ENCODE measurements at regions not wholly inside any gene's neighbourhood (a gene's known extent, or its start where the extent isn't known, plus 50 kb on each side); places are given as distances from the start of the nearest gene placed in this dataset.

DNA sequence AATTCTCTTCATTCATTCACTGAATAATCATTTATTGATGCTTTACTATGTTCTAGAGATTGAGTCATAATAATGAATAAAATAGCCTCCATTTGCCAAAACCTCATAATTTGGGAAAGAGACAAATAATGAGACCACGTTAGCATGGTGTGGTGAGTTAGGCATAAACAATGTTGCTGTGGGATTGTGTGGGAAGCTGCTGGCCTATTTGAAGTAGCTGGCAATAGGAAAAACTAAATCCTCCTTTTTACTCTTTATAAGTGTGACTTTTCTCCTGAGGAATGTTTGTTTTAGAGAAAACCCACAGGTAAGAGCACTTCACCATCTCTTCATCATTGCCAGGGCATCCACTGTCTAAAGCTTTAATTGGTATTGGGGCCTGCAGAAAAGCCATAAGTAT, 95.3 kb downstream of the AREG start:
- intact Hi-C loops (cut with DNase I), result no loop called here
- peaks cover 2% of the 10 kb centered on the region for H3K4me1 ChIP-seq (ENCODE audit: insufficient read depth)
- DNase-seq, result no peak
- TF ChIP-seq EP300 (IDR thresholded peaks at IDR 0.05), result no peak
- TF ChIP-seq, protein P1, sequence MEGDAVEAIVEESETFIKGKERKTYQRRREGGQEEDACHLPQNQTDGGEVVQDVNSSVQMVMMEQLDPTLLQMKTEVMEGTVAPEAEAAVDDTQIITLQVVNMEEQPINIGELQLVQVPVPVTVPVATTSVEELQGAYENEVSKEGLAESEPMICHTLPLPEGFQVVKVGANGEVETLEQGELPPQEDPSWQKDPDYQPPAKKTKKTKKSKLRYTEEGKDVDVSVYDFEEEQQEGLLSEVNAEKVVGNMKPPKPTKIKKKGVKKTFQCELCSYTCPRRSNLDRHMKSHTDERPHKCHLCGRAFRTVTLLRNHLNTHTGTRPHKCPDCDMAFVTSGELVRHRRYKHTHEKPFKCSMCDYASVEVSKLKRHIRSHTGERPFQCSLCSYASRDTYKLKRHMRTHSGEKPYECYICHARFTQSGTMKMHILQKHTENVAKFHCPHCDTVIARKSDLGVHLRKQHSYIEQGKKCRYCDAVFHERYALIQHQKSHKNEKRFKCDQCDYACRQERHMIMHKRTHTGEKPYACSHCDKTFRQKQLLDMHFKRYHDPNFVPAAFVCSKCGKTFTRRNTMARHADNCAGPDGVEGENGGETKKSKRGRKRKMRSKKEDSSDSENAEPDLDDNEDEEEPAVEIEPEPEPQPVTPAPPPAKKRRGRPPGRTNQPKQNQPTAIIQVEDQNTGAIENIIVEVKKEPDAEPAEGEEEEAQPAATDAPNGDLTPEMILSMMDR (IDR thresholded peaks at IDR 0.05), result no peak
- no peak for TF ChIP-seq POLR2A (IDR thresholded peaks at IDR 0.05)
- WGBS, 3 donors, result 20 to 30% (median 24%) methylated on average over 1 of the region's 1 CpG
- H3K27me3 ChIP-seq, result no peaks in the 10 kb centered on the region
- no peak overlapping the region for H3K4me3 ChIP-seq
- H3K36me3 ChIP-seq, result no peaks in the 10 kb centered on the region
- H3K9me3 ChIP-seq, result no peaks in the 10 kb centered on the region
- no peak overlapping the region for H3K27ac ChIP-seq

DNA sequence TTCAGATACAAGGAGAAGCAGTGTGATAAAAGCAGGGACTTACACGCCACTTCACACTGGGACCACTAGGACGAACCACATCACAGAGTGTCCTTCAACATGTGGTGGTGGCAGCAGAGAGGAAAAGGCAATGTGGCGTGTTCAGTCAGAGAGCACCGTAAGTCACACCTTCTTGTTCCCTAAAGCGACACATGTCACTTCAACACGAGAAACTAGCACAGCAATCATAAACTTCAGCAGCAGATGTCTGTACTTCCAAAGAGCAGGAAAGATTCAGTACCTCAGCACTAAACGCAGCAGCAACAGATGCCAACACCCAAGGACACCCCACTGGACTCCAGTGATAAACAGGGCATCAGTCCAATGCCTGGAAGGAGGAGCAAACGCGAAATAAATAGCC, 96.7 kb downstream of the AREG start:
- intact Hi-C loops (cut with DNase I), result no loop called here
- H3K4me1 ChIP-seq (ENCODE audit: insufficient read depth), result peaks cover 2% of the 10 kb centered on the region
- no peaks in the 10 kb centered on the region for H3K27me3 ChIP-seq
- DNase-seq, result no peak
- no peak overlapping the region for H3K4me3 ChIP-seq
- no peaks in the 10 kb centered on the region for H3K36me3 ChIP-seq
- no peak for TF ChIP-seq EP300 (IDR thresholded peaks at IDR 0.05)
- TF ChIP-seq POLR2A (IDR thresholded peaks at IDR 0.05), result no peak
- TF ChIP-seq, protein P1 (IDR thresholded peaks at IDR 0.05), result no peak
- no peak overlapping the region for H3K27ac ChIP-seq
- 48 to 65% (median 56%) methylated on average over 9 of the region's 9 CpGs for WGBS, 3 donors
- H3K9me3 ChIP-seq, result no peaks in the 10 kb centered on the region

DNA sequence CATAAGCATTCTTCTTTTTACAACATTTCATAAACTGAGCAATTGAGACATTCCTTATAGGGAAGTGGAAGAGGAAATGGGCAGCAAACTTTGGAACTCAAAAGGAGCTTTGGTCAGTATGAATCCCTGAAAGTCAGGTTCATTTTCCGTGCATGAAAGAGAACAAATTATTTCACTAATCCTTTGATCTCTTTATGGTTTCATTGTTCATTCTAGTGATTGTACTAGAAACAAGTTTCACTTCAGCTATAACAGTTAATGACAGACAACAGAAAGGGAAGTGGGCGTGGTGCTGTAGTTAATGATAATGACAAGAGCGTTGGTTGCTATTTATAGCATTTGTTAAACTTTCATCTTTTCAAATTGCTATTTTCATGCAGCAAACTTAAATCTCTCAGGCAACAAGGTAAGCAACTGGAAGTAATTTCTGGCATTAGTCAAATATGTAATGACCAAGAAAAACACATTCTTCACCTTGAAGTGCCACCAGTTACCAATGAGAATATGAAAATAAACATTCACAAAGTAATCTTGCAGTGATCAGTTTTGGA, 98.4 kb downstream of the AREG start:
- intact Hi-C loops (cut with DNase I), result no loop called here
- no peaks in the 10 kb centered on the region for H3K36me3 ChIP-seq
- TF ChIP-seq, protein P1 (IDR thresholded peaks at IDR 0.05), result no peak
- TF ChIP-seq EP300 (IDR thresholded peaks at IDR 0.05), result no peak
- no peak for TF ChIP-seq POLR2A (IDR thresholded peaks at IDR 0.05)
- H3K4me3 ChIP-seq, result no peak overlapping the region
- no peak overlapping the region for H3K27ac ChIP-seq
- H3K27me3 ChIP-seq, result no peaks in the 10 kb centered on the region
- no peaks in the 10 kb centered on the region for H3K9me3 ChIP-seq
- 52 to 68% (median 59%) methylated on average over 3 of the region's 3 CpGs for WGBS, 3 donors
- peaks cover 2% of the 10 kb centered on the region for H3K4me1 ChIP-seq (ENCODE audit: insufficient read depth)
- DNase-seq, result no peak

DNA sequence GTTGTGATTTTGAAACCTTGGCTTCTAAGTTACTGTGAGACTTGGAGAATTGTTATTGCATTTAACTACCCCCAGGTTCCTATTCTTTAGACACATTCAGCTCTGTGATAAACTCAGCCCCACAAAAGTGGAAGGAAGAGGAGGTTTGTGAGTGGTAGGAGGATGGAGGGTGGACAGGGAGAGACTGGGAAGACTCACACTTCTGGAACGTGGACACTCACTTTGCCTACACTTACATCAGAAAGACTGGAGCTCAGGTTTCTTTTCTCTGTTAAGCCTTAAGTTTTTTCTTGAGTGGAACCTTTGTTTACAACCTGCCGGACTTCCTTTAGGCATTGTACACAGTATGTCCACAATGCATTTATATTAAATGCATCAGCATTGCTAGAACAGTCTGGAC, 99.0 kb downstream of the AREG start:
- 73 to 74% (median 74%) methylated on average over 2 of the region's 2 CpGs for WGBS, 3 donors

More for the DNA sequence above, 99.0 kb downstream of the AREG start:
- H3K36me3 ChIP-seq, result no peaks in the 10 kb centered on the region
- H3K27me3 ChIP-seq, result no peaks in the 10 kb centered on the region
- H3K4me1 ChIP-seq (ENCODE audit: insufficient read depth), result peaks cover 2% of the 10 kb centered on the region
- no peak overlapping the region for H3K27ac ChIP-seq
- TF ChIP-seq, protein P1 (IDR thresholded peaks at IDR 0.05), result no peak
- TF ChIP-seq EP300 (IDR thresholded peaks at IDR 0.05), result no peak
- no peak for TF ChIP-seq POLR2A (IDR thresholded peaks at IDR 0.05)
- intact Hi-C loops (cut with DNase I), result no loop called here
- no peak overlapping the region for H3K4me3 ChIP-seq
- H3K9me3 ChIP-seq, result no peaks in the 10 kb centered on the region
- no peak for DNase-seq
